GM12865 (cell line): ENCODE measurements at regions not wholly inside any gene's neighbourhood (a gene's known extent, or its start where the extent isn't known, plus 50 kb on each side); places are given as distances from the start of the nearest gene placed in this dataset.

ENCODE experiments used
- DNase-seq: peaks from one replicate; pipeline ENCODE4 v3.0.0; 2010; ENCODE audit warnings: low read depth
- H3K4me3 ChIP-seq: 2 replicates; pipeline ENCODE4 v1.5.1; 2011; ENCODE audit warnings: mild to moderate bottlenecking, low read depth, low read length, control low read depth
- CTCF ChIP-seq: IDR thresholded peaks from 2 replicates; pipeline ENCODE4 v1.5.1; 2011; ENCODE audit warnings: low read length, control low read depth, low read depth, inconsistent platforms; ENCODE audit not compliant: insufficient read depth; ENCODE audit errors: missing control alignments

- TF ChIP-seq CTCF, result no peak
- no peak overlapping the region for H3K4me3 ChIP-seq
- DNase-seq, result no peak
These were observed 325.6 kb upstream of the TLE3 start for GRCh38 chr15:70423267-70423666.

GRCh38 chr15:70422342-70422741 lies 324.6 kb upstream of the TLE3 start:
- TF ChIP-seq CTCF, result no peak
- no peak overlapping the region for H3K4me3 ChIP-seq
- no peak for DNase-seq

- H3K4me3 ChIP-seq, result no peak overlapping the region
- TF ChIP-seq CTCF, result no peak
- no peak for DNase-seq
These were observed 323.3 kb upstream of the TLE3 start for GRCh38 chr15:70420948-70421482.

GRCh38 chr15:70420086-70420947 lies 322.6 kb upstream of the TLE3 start:
- no peak for TF ChIP-seq CTCF
- DNase-seq, result no peak
- H3K4me3 ChIP-seq, result no peak overlapping the region

- no peak for TF ChIP-seq CTCF
- no peak overlapping the region for H3K4me3 ChIP-seq
- DNase-seq, result no peak
These were observed 321.2 kb upstream of the TLE3 start for GRCh38 chr15:70418943-70419342.

- no peak for DNase-seq
- no peak overlapping the region for H3K4me3 ChIP-seq
- TF ChIP-seq CTCF, result no peak
These were observed 319.8 kb upstream of the TLE3 start for GRCh38 chr15:70417535-70417934.
